ENCODE measurements at regions not wholly inside any gene's neighbourhood (a gene's known extent, or its start where the extent isn't known, plus 50 kb on each side); places are given as distances from the start of the nearest gene placed in this dataset.
"Not testable (repeated sequence)": the region's sequence is repeated elsewhere in the genome, so short reads cannot be mapped to it uniquely, and the experiment has no call there.

- peaks cover 87% of the 10 kb centered on the region for H3K4me1 Mint-ChIP-seq
- H3K9me3 Mint-ChIP-seq = no peaks in the 10 kb centered on the region
- no peak for TF ChIP-seq CTCF (conservative IDR thresholded peaks at IDR 0.05)
- peak overlapping the region; percentile 50 for H3K4me3 Mint-ChIP-seq
- no peaks in the 10 kb centered on the region for H3K27me3 Mint-ChIP-seq (ENCODE audit: low read depth)
- no peak for DNase-seq (ENCODE audit: low read depth, low spot score)
- peak overlapping the region; percentile 98 for H3K27ac Mint-ChIP-seq (ENCODE audit: unreplicated experiment)
- no peaks in the 10 kb centered on the region for H3K36me3 Mint-ChIP-seq (ENCODE audit: low read depth)
These were observed 330.4 kb downstream of the ARL4A start for GRCh38 chr7:13017881-13018280.

GRCh38 chr7:13021566-13022300 lies 334.3 kb downstream of the ARL4A start:
- Mint-ChIP-seq H3K27me3 (ENCODE audit: low read depth) (no peaks in the 10 kb centered on the region), H3K4me1 (peaks cover 72% of the 10 kb centered on the region), H3K27ac (ENCODE audit: unreplicated experiment) (peak overlapping the region; percentile 88), H3K36me3 (ENCODE audit: low read depth) (peaks cover 3% of the 10 kb centered on the region), H3K4me3 (peak overlapping the region; percentile 77), H3K9me3 (no peaks in the 10 kb centered on the region)
- DNase-seq (ENCODE audit: low read depth, low spot score) = no peak
- no peak for TF ChIP-seq CTCF (conservative IDR thresholded peaks at IDR 0.05)

- peak overlapping the region; percentile 75 for H3K27ac Mint-ChIP-seq (ENCODE audit: unreplicated experiment)
- peaks cover 4% of the 10 kb centered on the region for H3K9me3 Mint-ChIP-seq
- no peak for DNase-seq (ENCODE audit: low read depth, low spot score)
- no peaks in the 10 kb centered on the region for H3K27me3 Mint-ChIP-seq (ENCODE audit: low read depth)
- peaks cover 75% of the 10 kb centered on the region for H3K4me1 Mint-ChIP-seq
- H3K4me3 Mint-ChIP-seq = peak overlapping the region; percentile 23
- no peak for TF ChIP-seq CTCF (conservative IDR thresholded peaks at IDR 0.05)
- H3K36me3 Mint-ChIP-seq (ENCODE audit: low read depth) = peaks cover 3% of the 10 kb centered on the region
These were observed 336.8 kb downstream of the ARL4A start for GRCh38 chr7:13024121-13024674.

DNA sequence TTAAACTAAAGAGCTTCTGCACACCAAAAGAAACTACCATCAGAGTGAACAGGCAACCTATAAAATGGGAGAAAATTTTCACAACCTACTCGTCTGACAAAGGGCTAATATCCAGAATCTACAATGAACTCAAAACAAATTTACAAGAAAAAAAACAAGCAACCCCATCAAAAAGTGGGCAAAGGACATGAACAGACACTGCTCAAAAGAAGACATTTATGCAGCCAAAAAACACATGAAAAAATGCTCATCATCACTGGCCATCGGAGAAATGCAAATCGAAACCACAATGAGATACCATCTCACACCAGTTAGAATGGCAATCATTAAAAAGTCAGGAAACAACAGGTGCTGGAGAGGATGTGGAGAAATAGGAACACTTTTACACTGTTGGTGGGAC lies 337.6 kb downstream of the ARL4A start:
- not testable (repeated sequence) for H3K27me3 Mint-ChIP-seq (ENCODE audit: low read depth)

GRCh38 chr7:13027321-13027720 lies 339.9 kb downstream of the ARL4A start:
- Mint-ChIP-seq H3K27ac (ENCODE audit: unreplicated experiment) (no peak overlapping the region), H3K4me3 (no peak overlapping the region), H3K36me3 (ENCODE audit: low read depth) (peaks cover 3% of the 10 kb centered on the region), H3K27me3 (ENCODE audit: low read depth) (no peaks in the 10 kb centered on the region), H3K4me1 (peaks cover 75% of the 10 kb centered on the region), H3K9me3 (peaks cover 4% of the 10 kb centered on the region)
- TF ChIP-seq CTCF (conservative IDR thresholded peaks at IDR 0.05) = no peak
- DNase-seq (ENCODE audit: low read depth, low spot score) = no peak

More for the DNA sequence above, 337.6 kb downstream of the ARL4A start:
- Mint-ChIP-seq H3K4me1 (peaks cover 78% of the 10 kb centered on the region), H3K27ac (ENCODE audit: unreplicated experiment) (peak overlapping the region; percentile 62)
- DNase-seq (ENCODE audit: low read depth, low spot score); H3K36me3 Mint-ChIP-seq (ENCODE audit: low read depth); H3K4me3 Mint-ChIP-seq; H3K9me3 Mint-ChIP-seq: not testable (repeated sequence)
